HCT116 (cell line): ENCODE measurements at regions not wholly inside any gene's neighbourhood (a gene's known extent, or its start where the extent isn't known, plus 50 kb on each side); places are given as distances from the start of the nearest gene placed in this dataset.

Experiments
- ATF3 ChIP-seq: IDR thresholded peaks from 2 replicates; pipeline ENCODE4 v1.6.1; 2012
- EZH2 ChIP-seq: fragments of 200-600 bp; sonication (generic); IDR thresholded peaks from 2 replicates; pipeline ENCODE4 v1.6.1; 2017; ENCODE audit warnings: antibody characterized with exemption, mixed run types
- FOSL1 ChIP-seq: IDR thresholded peaks from 2 replicates; pipeline ENCODE4 v1.6.1; 2012; ENCODE audit warnings: low read depth
- POLR2A ChIP-seq: IDR thresholded peaks from 2 replicates; pipeline ENCODE4 v1.7.0; 2011; ENCODE audit warnings: borderline replicate concordance; ENCODE audit not compliant: insufficient read depth, insufficient read length; ENCODE audit errors: extremely low read depth
- POLR2AphosphoS5 ChIP-seq: IDR thresholded peaks from 2 replicates; pipeline ENCODE4 v1.6.1; 2011; ENCODE audit warnings: mild to moderate bottlenecking, low read depth, low read length, moderate library complexity
- RAD21 ChIP-seq: IDR thresholded peaks from 2 replicates; pipeline ENCODE4 v1.6.1; 2012; ENCODE audit warnings: low read depth, mild to moderate bottlenecking
- SP1 ChIP-seq: IDR thresholded peaks from 2 replicates; pipeline ENCODE4 v1.6.1; 2012; ENCODE audit warnings: low read depth
- SRF ChIP-seq: IDR thresholded peaks from 2 replicates; pipeline ENCODE4 v1.6.1; 2012; ENCODE audit warnings: low read depth
- TCF7L2 ChIP-seq: IDR thresholded peaks from 2 replicates; pipeline ENCODE4 v1.7.0; 2011; ENCODE audit warnings: borderline replicate concordance, inconsistent platforms; ENCODE audit not compliant: insufficient read depth, insufficient read length; ENCODE audit errors: extremely low read depth
- ZBTB33 ChIP-seq: IDR thresholded peaks from 2 replicates; pipeline ENCODE4 v1.6.1; 2011; ENCODE audit warnings: mild to moderate bottlenecking, low read length, moderate library complexity; ENCODE audit not compliant: insufficient replicate concordance; ENCODE audit errors: extremely low read depth
- TF ChIP-seq, protein P1 (sequence below): IDR thresholded peaks from 2 replicates; pipeline ENCODE4 v1.6.1; 2012
- TF ChIP-seq, protein P2 (sequence below), 3 experiments: fragments of 200-600 bp in 1 of 3; sonication (generic) in 1 of 3; IDR thresholded peaks in 2 of 3; conservative IDR thresholded peaks in 1 of 3; 2 replicates each; pipeline ENCODE4 v1.5.1; 2012 to 2017; ENCODE audit warnings: low read depth in 2 of 3, low read length in 2 of 3, antibody characterized with exemption in 1 of 3, borderline replicate concordance in 1 of 3, control low read depth in 1 of 3, mild to moderate bottlenecking in 1 of 3, mixed read lengths in 1 of 3, mixed run types in 1 of 3, moderate library complexity in 1 of 3; ENCODE audit not compliant: insufficient read depth in 1 of 3
- TF ChIP-seq, protein P3 (sequence below): IDR thresholded peaks from 2 replicates; pipeline ENCODE4 v1.6.1; 2012; ENCODE audit warnings: low read depth

GRCh38 chr14:98070536-98070935, 1201.5 kb downstream of the BCL11B start:
- TF ChIP-seq SP1 = no peak
- TF ChIP-seq, protein P1, sequence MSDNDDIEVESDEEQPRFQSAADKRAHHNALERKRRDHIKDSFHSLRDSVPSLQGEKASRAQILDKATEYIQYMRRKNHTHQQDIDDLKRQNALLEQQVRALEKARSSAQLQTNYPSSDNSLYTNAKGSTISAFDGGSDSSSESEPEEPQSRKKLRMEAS = no peak
- TF ChIP-seq POLR2A = no peak
- TF ChIP-seq POLR2AphosphoS5 = no peak
- TF ChIP-seq ATF3 = no peak
- no peak for TF ChIP-seq FOSL1
- TF ChIP-seq TCF7L2 = no peak
- TF ChIP-seq, protein P2, sequence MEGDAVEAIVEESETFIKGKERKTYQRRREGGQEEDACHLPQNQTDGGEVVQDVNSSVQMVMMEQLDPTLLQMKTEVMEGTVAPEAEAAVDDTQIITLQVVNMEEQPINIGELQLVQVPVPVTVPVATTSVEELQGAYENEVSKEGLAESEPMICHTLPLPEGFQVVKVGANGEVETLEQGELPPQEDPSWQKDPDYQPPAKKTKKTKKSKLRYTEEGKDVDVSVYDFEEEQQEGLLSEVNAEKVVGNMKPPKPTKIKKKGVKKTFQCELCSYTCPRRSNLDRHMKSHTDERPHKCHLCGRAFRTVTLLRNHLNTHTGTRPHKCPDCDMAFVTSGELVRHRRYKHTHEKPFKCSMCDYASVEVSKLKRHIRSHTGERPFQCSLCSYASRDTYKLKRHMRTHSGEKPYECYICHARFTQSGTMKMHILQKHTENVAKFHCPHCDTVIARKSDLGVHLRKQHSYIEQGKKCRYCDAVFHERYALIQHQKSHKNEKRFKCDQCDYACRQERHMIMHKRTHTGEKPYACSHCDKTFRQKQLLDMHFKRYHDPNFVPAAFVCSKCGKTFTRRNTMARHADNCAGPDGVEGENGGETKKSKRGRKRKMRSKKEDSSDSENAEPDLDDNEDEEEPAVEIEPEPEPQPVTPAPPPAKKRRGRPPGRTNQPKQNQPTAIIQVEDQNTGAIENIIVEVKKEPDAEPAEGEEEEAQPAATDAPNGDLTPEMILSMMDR (IDR thresholded peaks at IDR 0.05 in 2 of 3, conservative IDR thresholded peaks at IDR 0.05 in 1 of 3; ENCODE audit: borderline replicate concordance in 1 of 3, insufficient read depth in 1 of 3, low read depth in 2 of 3, low read length in 2 of 3) = no peak
- TF ChIP-seq RAD21 = no peak
- TF ChIP-seq SRF = no peak
- no peak for TF ChIP-seq EZH2
- TF ChIP-seq, protein P3, sequence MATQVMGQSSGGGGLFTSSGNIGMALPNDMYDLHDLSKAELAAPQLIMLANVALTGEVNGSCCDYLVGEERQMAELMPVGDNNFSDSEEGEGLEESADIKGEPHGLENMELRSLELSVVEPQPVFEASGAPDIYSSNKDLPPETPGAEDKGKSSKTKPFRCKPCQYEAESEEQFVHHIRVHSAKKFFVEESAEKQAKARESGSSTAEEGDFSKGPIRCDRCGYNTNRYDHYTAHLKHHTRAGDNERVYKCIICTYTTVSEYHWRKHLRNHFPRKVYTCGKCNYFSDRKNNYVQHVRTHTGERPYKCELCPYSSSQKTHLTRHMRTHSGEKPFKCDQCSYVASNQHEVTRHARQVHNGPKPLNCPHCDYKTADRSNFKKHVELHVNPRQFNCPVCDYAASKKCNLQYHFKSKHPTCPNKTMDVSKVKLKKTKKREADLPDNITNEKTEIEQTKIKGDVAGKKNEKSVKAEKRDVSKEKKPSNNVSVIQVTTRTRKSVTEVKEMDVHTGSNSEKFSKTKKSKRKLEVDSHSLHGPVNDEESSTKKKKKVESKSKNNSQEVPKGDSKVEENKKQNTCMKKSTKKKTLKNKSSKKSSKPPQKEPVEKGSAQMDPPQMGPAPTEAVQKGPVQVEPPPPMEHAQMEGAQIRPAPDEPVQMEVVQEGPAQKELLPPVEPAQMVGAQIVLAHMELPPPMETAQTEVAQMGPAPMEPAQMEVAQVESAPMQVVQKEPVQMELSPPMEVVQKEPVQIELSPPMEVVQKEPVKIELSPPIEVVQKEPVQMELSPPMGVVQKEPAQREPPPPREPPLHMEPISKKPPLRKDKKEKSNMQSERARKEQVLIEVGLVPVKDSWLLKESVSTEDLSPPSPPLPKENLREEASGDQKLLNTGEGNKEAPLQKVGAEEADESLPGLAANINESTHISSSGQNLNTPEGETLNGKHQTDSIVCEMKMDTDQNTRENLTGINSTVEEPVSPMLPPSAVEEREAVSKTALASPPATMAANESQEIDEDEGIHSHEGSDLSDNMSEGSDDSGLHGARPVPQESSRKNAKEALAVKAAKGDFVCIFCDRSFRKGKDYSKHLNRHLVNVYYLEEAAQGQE = no peak
- no peak for TF ChIP-seq ZBTB33
